Liver (tissue), 8 donors: ENCODE measurements at regions not wholly inside any gene's neighbourhood (a gene's known extent, or its start where the extent isn't known, plus 50 kb on each side); places are given as distances from the start of the nearest gene placed in this dataset.

Source experiments
- DNase-seq: peaks from one replicate; pipeline ENCODE4 v3.0.0-alpha.2; 2017; ENCODE audit warnings: low spot score
- H3K27ac ChIP-seq, 2 donors: one replicate each; pipeline ENCODE4 v1.7.0; 2013; ENCODE audit warnings: inconsistent platforms in 2 of 2, low read length in 2 of 2, control low read depth in 1 of 2, low read depth in 1 of 2, mild to moderate bottlenecking in 1 of 2
- H3K27me3 ChIP-seq, 4 donors: one replicate each; pipeline versions ENCODE4 v1.6.1 to v1.7.0; 2013; ENCODE audit warnings: low read length in 3 of 4, inconsistent platforms in 1 of 4, mild to moderate bottlenecking in 1 of 4, moderate library complexity in 1 of 4; ENCODE audit not compliant: control insufficient read depth in 4 of 4, insufficient read depth in 4 of 4
- H3K36me3 ChIP-seq, 4 donors: one replicate each; pipeline versions ENCODE4 v1.6.1 to v1.7.0; 2013; ENCODE audit warnings: low read length in 3 of 4, mild to moderate bottlenecking in 3 of 4, low read depth in 1 of 4, moderate library complexity in 1 of 4; ENCODE audit not compliant: control insufficient read depth in 4 of 4, insufficient read depth in 3 of 4
- H3K4me1 ChIP-seq, 4 donors: one replicate each; pipeline versions ENCODE4 v1.6.1 to v1.7.0; 2013; ENCODE audit warnings: low read length in 3 of 4, mild to moderate bottlenecking in 3 of 4, moderate library complexity in 1 of 4; ENCODE audit not compliant: control insufficient read depth in 4 of 4, insufficient read depth in 4 of 4
- H3K4me3 ChIP-seq, 3 donors: one replicate each; pipeline versions ENCODE4 v1.6.1 to v1.7.0; 2013; ENCODE audit warnings: low read length in 3 of 3, control low read depth in 1 of 3, low read depth in 1 of 3, mild to moderate bottlenecking in 1 of 3
- H3K9ac ChIP-seq, 2 donors: one replicate each; pipeline ENCODE4 v1.7.0; 2013; ENCODE audit warnings: low read length in 2 of 2, mild to moderate bottlenecking in 2 of 2, moderate library complexity in 2 of 2, control low read depth in 1 of 2, low read depth in 1 of 2
- H3K9me3 ChIP-seq, 4 donors: one replicate each; pipeline versions ENCODE4 v1.6.1 to v1.7.0; 2013; ENCODE audit warnings: low read length in 3 of 4; ENCODE audit not compliant: control insufficient read depth in 4 of 4
- CTCF ChIP-seq: fragments of 150-350 bp; IDR thresholded peaks from 2 replicates; pipeline ENCODE4 v1.5.1; 2017; ENCODE audit warnings: improper control_type of control experiment, low read depth, low read length; ENCODE audit not compliant: missing input control
- EGR1 ChIP-seq, 2 donors: IDR thresholded peaks; 2 replicates each; pipeline ENCODE4 v1.6.1; 2016 to 2018; ENCODE audit warnings: antibody characterized with exemption in 2 of 2, low read depth in 2 of 2
- FOXA1 ChIP-seq: IDR thresholded peaks from 2 replicates; pipeline ENCODE4 v1.6.1; 2016; ENCODE audit warnings: antibody characterized with exemption
- GABPA ChIP-seq, 2 donors: IDR thresholded peaks in 1 of 2; conservative IDR thresholded peaks in 1 of 2; 2 replicates each; pipeline ENCODE4 v1.6.1; 2016; ENCODE audit warnings: antibody characterized with exemption in 2 of 2, mild to moderate bottlenecking in 1 of 2, moderate library complexity in 1 of 2
- HNF4A ChIP-seq, 2 donors: conservative IDR thresholded peaks; 2 replicates each; pipeline ENCODE4 v1.6.1; 2016; ENCODE audit warnings: antibody characterized with exemption in 2 of 2, mild to moderate bottlenecking in 2 of 2
- HNF4G ChIP-seq: IDR thresholded peaks from 2 replicates; pipeline ENCODE4 v1.6.1; 2016; ENCODE audit warnings: antibody characterized with exemption
- JUND ChIP-seq, 2 donors: IDR thresholded peaks; 2 replicates each; pipeline ENCODE4 v1.6.1; 2016; ENCODE audit warnings: antibody characterized with exemption in 2 of 2
- MAX ChIP-seq: IDR thresholded peaks from 2 replicates; pipeline ENCODE4 v1.6.1; 2016; ENCODE audit warnings: antibody characterized with exemption
- NR2F2 ChIP-seq: IDR thresholded peaks from 2 replicates; pipeline ENCODE4 v1.6.1; 2016; ENCODE audit warnings: antibody characterized with exemption
- RAD21 ChIP-seq, 2 donors: IDR thresholded peaks; 2 replicates each; pipeline ENCODE4 v1.6.1; 2016; ENCODE audit warnings: antibody characterized with exemption in 2 of 2, mild to moderate bottlenecking in 2 of 2
- REST ChIP-seq: IDR thresholded peaks from 2 replicates; pipeline ENCODE4 v1.6.1; 2016; ENCODE audit warnings: antibody characterized with exemption, mild to moderate bottlenecking
- RXRA ChIP-seq, 2 donors: IDR thresholded peaks; 2 replicates each; pipeline ENCODE4 v1.6.1; 2017 to 2018; ENCODE audit warnings: antibody characterized with exemption in 2 of 2, mild to moderate bottlenecking in 1 of 2
- SP1 ChIP-seq: IDR thresholded peaks from 2 replicates; pipeline ENCODE4 v1.6.1; 2018; ENCODE audit warnings: antibody characterized with exemption, mild to moderate bottlenecking
- TAF1 ChIP-seq: conservative IDR thresholded peaks from 2 replicates; pipeline ENCODE4 v1.6.1; 2016; ENCODE audit warnings: antibody characterized with exemption, mild to moderate bottlenecking
- YY1 ChIP-seq: IDR thresholded peaks from 2 replicates; pipeline ENCODE4 v1.6.1; 2016; ENCODE audit warnings: antibody characterized with exemption, mild to moderate bottlenecking
- ZBTB33 ChIP-seq: IDR thresholded peaks from 2 replicates; pipeline ENCODE4 v1.6.1; 2016; ENCODE audit warnings: antibody characterized with exemption
- WGBS: extraction: QIAGEN DNeasy Blood & Tissue Kit; methylation state at CpG from one replicate; pipeline ENCODE4 v1.1.7; 2013; 5-methylcytosine and 5-hydroxymethylcytosine counted together
- donor health status: healthy.
- donor health status: healthy.
- donor health status: healthy.
- donor health status: healthy.
- donor health status: healthy.

- H3K9ac ChIP-seq = no peak overlapping the region
- no peak for TF ChIP-seq HNF4A (conservative IDR thresholded peaks at IDR 0.05)
- no peak for TF ChIP-seq RAD21 (IDR thresholded peaks at IDR 0.05)
- TF ChIP-seq SP1 = no peak
- TF ChIP-seq REST = no peak
- TF ChIP-seq TAF1 = no peak
- no peak for TF ChIP-seq CTCF
- TF ChIP-seq GABPA (IDR thresholded peaks at IDR 0.05 in 1 of 2, conservative IDR thresholded peaks at IDR 0.05 in 1 of 2) = no peak
- TF ChIP-seq FOXA1 = no peak
- TF ChIP-seq RXRA (IDR thresholded peaks at IDR 0.05) = no peak
- no peak for TF ChIP-seq EGR1 (IDR thresholded peaks at IDR 0.05; ENCODE audit: low read depth in 2 of 2)
- no peak for TF ChIP-seq HNF4G
- TF ChIP-seq ZBTB33 = no peak
- no peak for TF ChIP-seq MAX
- TF ChIP-seq NR2F2 = no peak
- no peaks in the 10 kb centered on the region for H3K9me3 ChIP-seq
- H3K36me3 ChIP-seq = no peaks in the 10 kb centered on the region
- H3K27ac ChIP-seq = no peak overlapping the region
- 74% methylated on average over 2 of the region's 2 CpGs for WGBS
- H3K27me3 ChIP-seq = peaks cover 0 to 5% (median 0%) of the 10 kb centered on the region in 4 donors
- DNase-seq = no peak
- H3K4me3 ChIP-seq = no peak overlapping the region
- H3K4me1 ChIP-seq = no peaks in the 10 kb centered on the region
Measured at GRCh38 chr2:185384822-185385560, 353.6 kb upstream of the FSIP2 start.

- Histone ChIP-seq H3K9ac (no peak overlapping the region), H3K4me1 (no peaks in the 10 kb centered on the region), H3K9me3 (no peaks in the 10 kb centered on the region), H3K36me3 (no peaks in the 10 kb centered on the region), H3K27me3 (peaks cover 0 to 5% (median 0%) of the 10 kb centered on the region in 4 donors), H3K4me3 (no peak overlapping the region), H3K27ac (no peak overlapping the region)
- 54% methylated on average over 2 of the region's 2 CpGs for WGBS
- DNase-seq = no peak
- TF ChIP-seq EGR1 (IDR thresholded peaks at IDR 0.05; ENCODE audit: low read depth in 2 of 2) (no peak), ZBTB33 (no peak), MAX (no peak), SP1 (no peak), REST (no peak), NR2F2 (no peak), RXRA (IDR thresholded peaks at IDR 0.05) (no peak), JUND (IDR thresholded peaks at IDR 0.05) (no peak), HNF4G (no peak), RAD21 (IDR thresholded peaks at IDR 0.05) (no peak), YY1 (no peak), TAF1 (no peak), GABPA (IDR thresholded peaks at IDR 0.05 in 1 of 2, conservative IDR thresholded peaks at IDR 0.05 in 1 of 2) (no peak)
Measured at GRCh38 chr2:185388226-185388625, 350.4 kb upstream of the FSIP2 start.
